PC-3 (cell line): ENCODE measurements at regions not wholly inside any gene's neighbourhood (a gene's known extent, or its start where the extent isn't known, plus 50 kb on each side); places are given as distances from the start of the nearest gene placed in this dataset.
A peak's percentile ranks its signal among the peaks of the same experiment; 100 is the strongest.

Source experiments
- ATAC-seq: fragments of 200-7000 bp; cut with Tn5 transposase; 2 replicates; pipeline ENCODE4 v1.9.1; 2020; ENCODE audit warnings: mild to moderate bottlenecking, moderate library complexity
- BruUV-seq: library from RNA; stranded (reverse); fragments of 400-500 nt; replicated peaks from 2 replicates; lab custom pipeline; 2021; lab: Mats Ljungman, UMichigan
- CTCF ChIA-PET: fragments of 300-600 bp; sonication (Branson Sonifier 250); formaldehyde crosslinking; loops from one replicate; lab custom pipeline; 2022; ENCODE audit warnings: antibody characterized with exemption; lab: Charles Lee
- POLR2A ChIA-PET: fragments of 300-600 bp; sonication (Branson Sonifier 250); formaldehyde crosslinking; loops from one replicate; lab custom pipeline; 2022; ENCODE audit warnings: antibody characterized with exemption; ENCODE audit not compliant: unreplicated experiment; lab: Charles Lee
- DNase-seq: peaks from one replicate; pipeline ENCODE4 v3.0.0-alpha.2; 2015
- H2AFZ ChIP-seq: fragments of 300-600 bp; sonication (generic); 2 replicates; pipeline ENCODE4 v1.6.0; 2016; ENCODE audit warnings: antibody characterized with exemption, low read length
- H3F3A ChIP-seq: fragments of 300-600 bp; sonication (generic); one replicate; pipeline ENCODE4 v1.6.0; 2017; ENCODE audit warnings: antibody characterized with exemption, low read length, control low read depth, mild to moderate bottlenecking; ENCODE audit not compliant: unreplicated experiment
- H3K27ac ChIP-seq: fragments of 300-600 bp; sonication (generic); 2 replicates; pipeline ENCODE4 v1.5.1; 2016; ENCODE audit warnings: mild to moderate bottlenecking, low read length
- H3K27me3 ChIP-seq: fragments of 300-600 bp; sonication (generic); 2 replicates; pipeline ENCODE4 v1.6.1; 2016; ENCODE audit warnings: low read length, mixed read lengths
- H3K36me3 ChIP-seq: fragments of 300-600 bp; sonication (generic); 2 replicates; pipeline ENCODE4 v1.6.1; 2016; ENCODE audit warnings: low read depth, mixed run types, low read length, mixed read lengths
- H3K4me1 ChIP-seq: fragments of 300-600 bp; sonication (generic); 2 replicates; pipeline ENCODE4 v1.5.1; 2016; ENCODE audit warnings: low read length; ENCODE audit not compliant: insufficient read depth
- H3K4me2 ChIP-seq: fragments of 300-600 bp; sonication (generic); 2 replicates; pipeline ENCODE4 v1.6.0; 2016; ENCODE audit warnings: low read length
- H3K4me3 ChIP-seq: fragments of 300-600 bp; sonication (generic); 2 replicates; pipeline ENCODE4 v1.5.1; 2016; ENCODE audit warnings: mild to moderate bottlenecking, low read length, mixed read lengths
- H3K79me2 ChIP-seq: fragments of 300-600 bp; sonication (generic); 2 replicates; pipeline ENCODE4 v1.6.1; 2017; ENCODE audit warnings: low read length, mixed read lengths
- H3K9ac ChIP-seq: fragments of 300-600 bp; sonication (generic); 2 replicates; pipeline ENCODE4 v1.6.0; 2016; ENCODE audit warnings: mild to moderate bottlenecking, low read length
- H3K9me2 ChIP-seq: fragments of 300-600 bp; sonication (generic); replicated peaks from 2 replicates; pipeline ENCODE4 v1.6.1; 2016; ENCODE audit warnings: mixed run types, low read length, mixed read lengths
- H3K9me3 ChIP-seq: fragments of 300-600 bp; sonication (generic); 2 replicates; pipeline ENCODE4 v1.6.1; 2016; ENCODE audit warnings: low read length, mixed read lengths
- H4K20me1 ChIP-seq: fragments of 300-600 bp; sonication (generic); 2 replicates; pipeline ENCODE4 v1.6.1; 2016; ENCODE audit warnings: low read length, mixed read lengths
- CTCF ChIP-seq: fragments of 300-600 bp; sonication (generic); conservative IDR thresholded peaks from 2 replicates; pipeline ENCODE4 v1.5.1; 2017; ENCODE audit warnings: antibody characterized with exemption, low read depth, mild to moderate bottlenecking, low read length
- EZH2 ChIP-seq: fragments of 300-600 bp; sonication (generic); IDR thresholded peaks from one replicate; pipeline ENCODE4 v1.6.1; 2017; ENCODE audit warnings: antibody characterized with exemption, mild to moderate bottlenecking, low read length; ENCODE audit not compliant: unreplicated experiment
- EZH2phosphoT487 ChIP-seq: fragments of 300-600 bp; sonication (generic); IDR thresholded peaks from 2 replicates; pipeline ENCODE4 v1.6.1; 2018; ENCODE audit warnings: mild to moderate bottlenecking, antibody characterized with exemption, low read length, borderline replicate concordance
- intact Hi-C: fragments of 100-400 bp; cut with micrococcal nuclease; formaldehyde crosslinking; loops from 2 replicates; pipeline ENCODE4 v1.9.0; 2023

- Histone ChIP-seq H3F3A (no peaks in the 10 kb centered on the region), H3K4me2 (no peak overlapping the region), H3K4me3 (no peak overlapping the region), H3K79me2 (no peaks in the 10 kb centered on the region), H3K4me1 (peaks cover 19% of the 10 kb centered on the region), H3K9me2 (no peaks in the 10 kb centered on the region), H2AFZ (peak overlapping the region; percentile 3; the same call in 1 of the 2 replicates), H3K9me3 (no peaks in the 10 kb centered on the region), H4K20me1 (no peaks in the 10 kb centered on the region), H3K36me3 (no peaks in the 10 kb centered on the region), H3K27me3 (no peaks in the 10 kb centered on the region), H3K9ac (no peak overlapping the region), H3K27ac (no peak overlapping the region)
- ChIA-PET CTCF (interaction anchor here (0.5 kb wide), 1 partner anchor 1178 kb away, joined by 3 read pairs; no protein-coding TSS in a partner anchor), POLR2A (interaction anchor here (0.6 kb wide), 1 partner anchor 138 kb away, joined by 3 read pairs; no protein-coding TSS in a partner anchor)
- ATAC-seq (peak; percentile 69), DNase-seq (peak; percentile 73)
- no TSS peak for BruUV-seq
- intact Hi-C loops = no loop called here
- TF ChIP-seq CTCF (no peak), EZH2 (no peak), EZH2phosphoT487 (no peak)
Observed at GRCh38 chr10:33460505-33461294, 126.2 kb upstream of the NRP1 start.

DNA sequence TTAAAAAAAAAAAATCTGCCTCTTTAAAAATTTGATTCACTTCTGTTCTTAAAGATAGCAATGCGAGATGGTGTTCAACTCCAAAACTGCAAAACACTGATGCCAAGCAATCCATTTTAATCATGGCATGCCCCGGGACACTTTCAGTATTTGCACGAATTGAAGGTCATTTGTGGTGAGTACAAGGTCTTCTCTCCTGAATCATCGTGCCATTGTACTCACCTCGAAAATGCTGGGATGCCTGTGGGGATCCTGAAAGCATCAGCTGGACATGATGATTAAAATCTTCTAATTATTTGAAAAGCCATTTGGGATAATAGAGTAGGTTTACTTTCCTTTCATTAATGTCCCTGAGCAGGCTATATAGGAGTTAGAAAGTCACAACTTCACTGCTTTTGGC is 125.1 kb upstream of the NRP1 start:
- no peaks in the 10 kb centered on the region for H4K20me1 ChIP-seq
- BruUV-seq = no TSS peak
- DNase-seq = peak; percentile 34
- TF ChIP-seq EZH2phosphoT487 = no peak
- TF ChIP-seq EZH2 = no peak
- TF ChIP-seq CTCF = no peak
- no peaks in the 10 kb centered on the region for H3K9me3 ChIP-seq
- no peak overlapping the region for H3K4me3 ChIP-seq
- no peaks in the 10 kb centered on the region for H3K27me3 ChIP-seq
- peaks cover 19% of the 10 kb centered on the region for H3K4me1 ChIP-seq
- H2AFZ ChIP-seq = no peak overlapping the region
- H3K9me2 ChIP-seq = no peaks in the 10 kb centered on the region
- no peaks in the 10 kb centered on the region for H3K79me2 ChIP-seq
- CTCF ChIA-PET = no interaction called here
- H3F3A ChIP-seq = no peaks in the 10 kb centered on the region
- no peak overlapping the region for H3K9ac ChIP-seq
- ATAC-seq = 0 out of 2 replicates have a peak, but pooled peaks have one; percentile 22
- no peak overlapping the region for H3K4me2 ChIP-seq
- no peak overlapping the region for H3K27ac ChIP-seq
- intact Hi-C loops = loop anchor here (1.0 kb wide), 1 partner anchor 122 kb away; no protein-coding TSS in a partner anchor
- POLR2A ChIA-PET = interaction anchor here (0.6 kb wide), 1 partner anchor 1355 kb away, joined by 3 read pairs; no protein-coding TSS in a partner anchor
- H3K36me3 ChIP-seq = no peaks in the 10 kb centered on the region

DNA sequence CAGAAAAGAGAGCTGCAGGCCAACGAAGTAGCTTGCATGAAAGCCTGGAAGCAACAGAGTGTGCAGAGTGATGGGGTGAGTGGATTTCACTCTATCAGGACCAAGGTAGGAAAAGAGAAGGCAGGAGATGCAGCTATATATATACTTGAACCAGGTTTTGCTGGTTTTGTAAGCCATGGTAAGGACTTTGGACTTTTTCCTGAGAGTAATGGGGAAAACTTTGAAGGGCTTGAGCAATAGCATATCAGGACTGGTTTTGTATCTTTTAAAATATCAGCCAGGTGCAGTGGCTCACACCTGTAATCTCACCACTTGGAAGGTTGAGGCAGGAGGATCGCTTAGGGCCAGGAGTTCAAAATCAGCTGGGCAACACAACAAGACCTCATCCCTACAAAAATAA is 120.6 kb upstream of the NRP1 start:
- Histone ChIP-seq H4K20me1 (no peaks in the 10 kb centered on the region), H2AFZ (no peak overlapping the region), H3K27ac (no peak overlapping the region), H3K4me3 (no peak overlapping the region), H3K9me2 (no peaks in the 10 kb centered on the region), H3K9me3 (peaks cover 7% of the 10 kb centered on the region; the same call in 1 of the 2 replicates), H3F3A (peaks cover 11% of the 10 kb centered on the region), H3K79me2 (no peaks in the 10 kb centered on the region), H3K36me3 (no peaks in the 10 kb centered on the region), H3K27me3 (no peaks in the 10 kb centered on the region), H3K9ac (no peak overlapping the region), H3K4me2 (no peak overlapping the region), H3K4me1 (peaks cover 29% of the 10 kb centered on the region)
- DNase-seq = no peak
- intact Hi-C loops = no loop called here
- BruUV-seq = no TSS peak
- CTCF ChIA-PET = no interaction called here
- no peak for TF ChIP-seq EZH2
- TF ChIP-seq CTCF = no peak
- no peak for TF ChIP-seq EZH2phosphoT487
- ATAC-seq = no peak
- POLR2A ChIA-PET = no interaction called here
